Fibroblast of skin of right biceps (primary cell): ENCODE measurements at regions not wholly inside any gene's neighbourhood (a gene's known extent, or its start where the extent isn't known, plus 50 kb on each side); places are given as distances from the start of the nearest gene placed in this dataset.
A peak's percentile ranks its signal among the peaks of the same experiment; 100 is the strongest.
"Not testable (repeated sequence)": the region's sequence is repeated elsewhere in the genome, so short reads cannot be mapped to it uniquely, and the experiment has no call there.

Source experiments
- DNase-seq: peaks from one replicate; pipeline ENCODE4 v3.0.0-alpha.2; 2013

GRCh38 chr1:224028802-224029201 lies 85.1 kb upstream of the FBXO28 start:
- DNase-seq = not testable (repeated sequence)

- not testable (repeated sequence) for DNase-seq
Measured at GRCh38 chr1:224023122-224023521, 90.8 kb upstream of the FBXO28 start.

- DNase-seq = not testable (repeated sequence)
Measured at GRCh38 chr1:224022249-224022970, 91.5 kb upstream of the FBXO28 start.

GRCh38 chr1:224019866-224020265 lies 94.0 kb upstream of the FBXO28 start:
- DNase-seq = not testable (repeated sequence)

GRCh38 chr1:224015782-224016181 lies 98.1 kb upstream of the FBXO28 start:
- DNase-seq = peak; percentile 11

- DNase-seq = peak; percentile 45
Measured at GRCh38 chr1:224014330-224014649, 99.6 kb upstream of the FBXO28 start.

- DNase-seq = peak; percentile 28
Measured at GRCh38 chr1:224013626-224014329, 100.1 kb upstream of the FBXO28 start.

- DNase-seq = peak; percentile 35
Measured at GRCh38 chr1:224012807-224013434, 101.0 kb upstream of the FBXO28 start.

- DNase-seq = not testable (repeated sequence)
Measured at GRCh38 chr1:224012162-224012561, 101.7 kb upstream of the FBXO28 start.

GRCh38 chr1:224011751-224012150 lies 102.2 kb upstream of the FBXO28 start:
- DNase-seq = not testable (repeated sequence)

- not testable (repeated sequence) for DNase-seq
Measured at GRCh38 chr1:224011153-224011552, 102.8 kb upstream of the FBXO28 start.

- not testable (repeated sequence) for DNase-seq
Measured at GRCh38 chr1:224005973-224006372, 107.9 kb upstream of the FBXO28 start.

- peak; percentile 33 for DNase-seq
Measured at GRCh38 chr1:224004552-224005315, 109.2 kb upstream of the FBXO28 start.

GRCh38 chr1:224003896-224004295 lies 110.0 kb upstream of the FBXO28 start:
- not testable (repeated sequence) for DNase-seq

GRCh38 chr1:224001757-224002156 lies 112.2 kb upstream of the FBXO28 start:
- not testable (repeated sequence) for DNase-seq

- DNase-seq = peak; percentile 57
Measured at GRCh38 chr1:223999761-224000160, 114.2 kb upstream of the FBXO28 start.

- DNase-seq = not testable (repeated sequence)
Measured at GRCh38 chr1:223998676-223999455, 115.0 kb upstream of the FBXO28 start.

GRCh38 chr1:223996376-223996775 lies 117.5 kb upstream of the FBXO28 start:
- DNase-seq = peak; percentile 69

GRCh38 chr1:223992456-223993246 lies 121.3 kb upstream of the FBXO28 start:
- DNase-seq = peak; percentile 99

- not testable (repeated sequence) for DNase-seq
Measured at GRCh38 chr1:223991297-223991857, 122.5 kb upstream of the FBXO28 start.

- DNase-seq = peak; percentile 64
Measured at GRCh38 chr1:223961985-223962384, 116.2 kb upstream of the TP53BP2 start.
